Adrenal gland (tissue), 9 donors: ENCODE measurements at regions not wholly inside any gene's neighbourhood (a gene's known extent, or its start where the extent isn't known, plus 50 kb on each side); places are given as distances from the start of the nearest gene placed in this dataset.

Source experiments
- DNase-seq, 7 donors: peaks; one replicate each; pipeline ENCODE4 v3.0.0-alpha.2; 2019 to 2020
- H3K27ac ChIP-seq, 5 donors: fragments of 200-600 bp; sonication (generic) in 4 of 5; 1 replicate in 3 of 5; 2 replicates in 2 of 5; pipeline versions ENCODE4 v1.5.1 to v1.8.0; 2016 to 2020; ENCODE audit warnings: mild to moderate bottlenecking in 1 of 5
- H3K27me3 ChIP-seq: fragments of 200-600 bp; 2 replicates; pipeline ENCODE4 v1.8.0; 2021
- H3K36me3 ChIP-seq, 2 donors: fragments of 200-600 bp; replicated peaks in 1 of 2; 1 replicate in 1 of 2; 2 replicates in 1 of 2; pipeline versions ENCODE4 v1.5.1 to v1.8.0; 2018 to 2022
- H3K4me1 ChIP-seq, 2 donors: fragments of 200-600 bp; replicated peaks in 1 of 2; 1 replicate in 1 of 2; 2 replicates in 1 of 2; pipeline versions ENCODE4 v1.5.1 to v1.8.0; 2018 to 2021
- H3K4me3 ChIP-seq, 4 donors: fragments of 200-600 bp; sonication (generic) in 3 of 4; one replicate each; pipeline ENCODE4 v1.5.1; 2016 to 2018
- H3K9me3 ChIP-seq, 3 donors: fragments of 200-600 bp; sonication (generic) in 1 of 3; replicated peaks in 1 of 3; 1 replicate in 2 of 3; 2 replicates in 1 of 3; pipeline versions ENCODE4 v1.5.1 to v1.8.0; 2016 to 2021
- POLR2A ChIP-seq, 2 donors: fragments of 450-650 bp; IDR thresholded peaks; one replicate each; pipeline ENCODE4 v1.6.1; 2017; ENCODE audit warnings: antibody characterized with exemption in 2 of 2, mild to moderate bottlenecking in 2 of 2, moderate library complexity in 1 of 2
- WGBS, 4 donors: extraction: QIAGEN DNeasy Blood & Tissue Kit in 2 of 4; methylation state at CpG; one replicate each; pipeline versions ENCODE4 v1.1.5 to v1.1.7; 2013 to 2017; 5-methylcytosine and 5-hydroxymethylcytosine counted together
- intact Hi-C, 2 donors: fragments of 100-400 bp; cut with DNase I; formaldehyde crosslinking; loops; one replicate each; pipeline versions ENCODE4 v1.14.1 to v1.15.0; 2022 to 2023
- TF ChIP-seq, protein P1 (sequence below), 6 experiments: fragments of 450-650 bp in 4 of 6; fragments of 200-600 bp in 2 of 6; sonication (generic) in 1 of 6; IDR thresholded peaks; 1 replicate in 5 of 6; 2 replicates in 1 of 6; pipeline versions ENCODE4 v1.5.1 to v1.8.0; 2016 to 2021; ENCODE audit warnings: antibody characterized with exemption in 6 of 6, mild to moderate bottlenecking in 2 of 6, moderate library complexity in 1 of 6
- donor health status: healthy with polysubstance abuse.
- donor health status: Bipolar disorder and iron deficiency.
- donor health status: DM: yes; HTN: yes; CAD: no.
- donor health status: DM: no; HTN: no; CAD: no.
- donor health status: DM: no; HTN: no; CAD: no.

GRCh38 chr3:194782698-194783404 lies 97.2 kb downstream of the FAM43A start:
- intact Hi-C loops = no loop called here
- H3K27me3 ChIP-seq = no peaks in the 10 kb centered on the region
- H3K36me3 ChIP-seq = no peaks in the 10 kb centered on the region
- 70 to 84% (median 80%) methylated on average over 11 to 13 of the region's 13 CpGs for WGBS, 4 donors
- H3K27ac ChIP-seq = peak overlapping the region in 1 of 5 donors; percentile 45
- DNase-seq = no peak
- no peak for TF ChIP-seq POLR2A (IDR thresholded peaks at IDR 0.05)
- TF ChIP-seq, protein P1, sequence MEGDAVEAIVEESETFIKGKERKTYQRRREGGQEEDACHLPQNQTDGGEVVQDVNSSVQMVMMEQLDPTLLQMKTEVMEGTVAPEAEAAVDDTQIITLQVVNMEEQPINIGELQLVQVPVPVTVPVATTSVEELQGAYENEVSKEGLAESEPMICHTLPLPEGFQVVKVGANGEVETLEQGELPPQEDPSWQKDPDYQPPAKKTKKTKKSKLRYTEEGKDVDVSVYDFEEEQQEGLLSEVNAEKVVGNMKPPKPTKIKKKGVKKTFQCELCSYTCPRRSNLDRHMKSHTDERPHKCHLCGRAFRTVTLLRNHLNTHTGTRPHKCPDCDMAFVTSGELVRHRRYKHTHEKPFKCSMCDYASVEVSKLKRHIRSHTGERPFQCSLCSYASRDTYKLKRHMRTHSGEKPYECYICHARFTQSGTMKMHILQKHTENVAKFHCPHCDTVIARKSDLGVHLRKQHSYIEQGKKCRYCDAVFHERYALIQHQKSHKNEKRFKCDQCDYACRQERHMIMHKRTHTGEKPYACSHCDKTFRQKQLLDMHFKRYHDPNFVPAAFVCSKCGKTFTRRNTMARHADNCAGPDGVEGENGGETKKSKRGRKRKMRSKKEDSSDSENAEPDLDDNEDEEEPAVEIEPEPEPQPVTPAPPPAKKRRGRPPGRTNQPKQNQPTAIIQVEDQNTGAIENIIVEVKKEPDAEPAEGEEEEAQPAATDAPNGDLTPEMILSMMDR (IDR thresholded peaks at IDR 0.05) = no peak
- no peak overlapping the region for H3K4me3 ChIP-seq
- peaks cover 7 to 10% of the 10 kb centered on the region in 2 donors for H3K4me1 ChIP-seq
- no peaks in the 10 kb centered on the region for H3K9me3 ChIP-seq

DNA sequence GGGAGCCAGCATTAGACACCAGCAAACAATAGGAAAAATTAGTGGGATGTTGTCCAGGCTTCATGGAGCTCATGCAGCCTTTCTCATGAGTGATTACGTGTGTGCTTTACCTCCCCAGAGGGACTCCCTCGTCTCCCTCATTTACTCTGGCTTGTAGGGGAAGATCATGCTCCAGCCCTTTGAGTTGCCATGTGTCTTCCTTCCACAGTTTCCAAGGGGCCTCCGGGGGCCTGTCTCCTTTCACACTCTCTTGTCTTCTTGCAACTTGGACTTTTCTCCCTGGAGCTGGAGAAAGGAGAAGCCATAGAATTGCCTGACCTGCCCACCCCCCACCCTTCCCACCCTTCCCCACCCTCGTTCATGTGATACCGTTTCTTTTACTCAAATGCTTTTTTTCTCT lies 98.7 kb downstream of the FAM43A start:
- H3K4me1 ChIP-seq = peaks cover 7 to 10% of the 10 kb centered on the region in 2 donors
- H3K27ac ChIP-seq = no peak overlapping the region
- TF ChIP-seq, protein P1 (IDR thresholded peaks at IDR 0.05) = no peak
- TF ChIP-seq POLR2A (IDR thresholded peaks at IDR 0.05) = no peak
- H3K4me3 ChIP-seq = no peak overlapping the region
- WGBS, 4 donors = 78 to 88% (median 82%) methylated on average over 5 of the region's 5 CpGs
- H3K9me3 ChIP-seq = no peaks in the 10 kb centered on the region
- no peaks in the 10 kb centered on the region for H3K36me3 ChIP-seq
- no peak for DNase-seq
- intact Hi-C loops = no loop called here
- H3K27me3 ChIP-seq = no peaks in the 10 kb centered on the region

GRCh38 chr3:194785315-194785714 lies 99.6 kb downstream of the FAM43A start:
- intact Hi-C loops = no loop called here
- Histone ChIP-seq H3K9me3 (no peaks in the 10 kb centered on the region), H3K36me3 (no peaks in the 10 kb centered on the region), H3K4me3 (no peak overlapping the region), H3K4me1 (peaks cover 0 to under 1% of the 10 kb centered on the region in 2 donors), H3K27me3 (no peaks in the 10 kb centered on the region), H3K27ac (no peak overlapping the region)
- 64 to 68% (median 65%) methylated on average over 4 of the region's 4 CpGs for WGBS, 4 donors
- TF ChIP-seq POLR2A (IDR thresholded peaks at IDR 0.05) = no peak
- TF ChIP-seq, protein P1 (IDR thresholded peaks at IDR 0.05) = no peak
- DNase-seq = no peak

- Histone ChIP-seq H3K27ac (no peak overlapping the region), H3K36me3 (no peaks in the 10 kb centered on the region), H3K9me3 (no peaks in the 10 kb centered on the region), H3K27me3 (no peaks in the 10 kb centered on the region), H3K4me3 (no peak overlapping the region), H3K4me1 (no peaks in the 10 kb centered on the region)
- no peak for DNase-seq
- 81 to 95% (median 89%) methylated on average over 2 of the region's 2 CpGs for WGBS, 4 donors
- TF ChIP-seq, protein P1 (IDR thresholded peaks at IDR 0.05) = no peak
- no peak for TF ChIP-seq POLR2A (IDR thresholded peaks at IDR 0.05)
- intact Hi-C loops = no loop called here
Measured at GRCh38 chr3:194787072-194787471, 101.4 kb downstream of the FAM43A start.
